Cardiac fibroblast (primary cell): ENCODE measurements at regions not wholly inside any gene's neighbourhood (a gene's known extent, or its start where the extent isn't known, plus 50 kb on each side); places are given as distances from the start of the nearest gene placed in this dataset.
"Not testable (repeated sequence)": the region's sequence is repeated elsewhere in the genome, so short reads cannot be mapped to it uniquely, and the experiment has no call there.

ENCODE experiments used
- DNase-seq, 2 donors: peaks; one replicate each; pipeline versions ENCODE4 v3.0.0 to v3.0.0-alpha.2; 2010; ENCODE audit warnings: low read depth in 2 of 2
- H3K4me3 ChIP-seq, 2 donors: replicated peaks in 1 of 2; 1 replicate in 1 of 2; 2 replicates in 1 of 2; pipeline ENCODE4 v1.5.1; 2011; ENCODE audit warnings: low read depth in 2 of 2, low read length in 2 of 2, mild to moderate bottlenecking in 2 of 2, moderate library complexity in 1 of 2
- CTCF ChIP-seq: IDR thresholded peaks from one replicate; pipeline ENCODE4 v1.5.1; 2011; ENCODE audit warnings: low read depth, mild to moderate bottlenecking, low read length, inconsistent platforms

GRCh38 chr6:155872961-155873360 lies 417.3 kb upstream of the NOX3 start:
- no peak for TF ChIP-seq CTCF
- H3K4me3 ChIP-seq: no peak overlapping the region
- DNase-seq: no peak

GRCh38 chr6:155867682-155868081 lies 412.0 kb upstream of the NOX3 start:
- no peak for DNase-seq
- H3K4me3 ChIP-seq: no peak overlapping the region

GRCh38 chr6:155866676-155867390 lies 411.2 kb upstream of the NOX3 start:
- DNase-seq, H3K4me3 ChIP-seq: not testable (repeated sequence)

More at GRCh38 chr6:155867682-155868081, 412.0 kb upstream of the NOX3 start:
- no peak for TF ChIP-seq CTCF

GRCh38 chr6:155861821-155862220 lies 406.2 kb upstream of the NOX3 start:
- DNase-seq: no peak
- no peak for TF ChIP-seq CTCF
- H3K4me3 ChIP-seq: no peak overlapping the region

GRCh38 chr6:155858906-155859305 lies 403.3 kb upstream of the NOX3 start:
- H3K4me3 ChIP-seq, DNase-seq: not testable (repeated sequence)

- H3K4me3 ChIP-seq: no peak overlapping the region
- no peak for DNase-seq
- no peak for TF ChIP-seq CTCF
These were observed 399.1 kb upstream of the NOX3 start for GRCh38 chr6:155854787-155855186.

GRCh38 chr6:155853011-155853410 lies 397.4 kb upstream of the NOX3 start:
- no peak for TF ChIP-seq CTCF
- DNase-seq: no peak
- H3K4me3 ChIP-seq: no peak overlapping the region

- TF ChIP-seq CTCF: no peak
- DNase-seq: peak; percentile 14 to 49
- no peak overlapping the region for H3K4me3 ChIP-seq
These were observed 394.8 kb upstream of the NOX3 start for GRCh38 chr6:155850408-155850841.
